Thyroid gland (tissue), 4 donors: ENCODE measurements at regions not wholly inside any gene's neighbourhood (a gene's known extent, or its start where the extent isn't known, plus 50 kb on each side); places are given as distances from the start of the nearest gene placed in this dataset.

ENCODE experiments used
- DNase-seq, 2 donors: peaks; one replicate each; pipeline ENCODE4 v3.0.0-alpha.2; 2019
- H3K27ac ChIP-seq, 3 donors: fragments of 200-600 bp; sonication (generic); 1 replicate in 2 of 3; 2 replicates in 1 of 3; pipeline ENCODE4 v1.5.1; 2016 to 2019; ENCODE audit warnings: mild to moderate bottlenecking in 1 of 3, moderate library complexity in 1 of 3
- H3K27me3 ChIP-seq: fragments of 200-600 bp; sonication (generic); one replicate; pipeline ENCODE4 v1.5.1; 2019
- H3K36me3 ChIP-seq, 2 donors: fragments of 200-600 bp; sonication (generic); one replicate each; pipeline ENCODE4 v1.5.1; 2016 to 2019
- H3K4me1 ChIP-seq, 2 donors: fragments of 200-600 bp; sonication (generic); one replicate each; pipeline ENCODE4 v1.5.1; 2017 to 2019
- H3K4me3 ChIP-seq, 3 donors: fragments of 200-600 bp; sonication (generic); replicated peaks in 1 of 3; 1 replicate in 2 of 3; 2 replicates in 1 of 3; pipeline ENCODE4 v1.5.1; 2016; ENCODE audit warnings: mild to moderate bottlenecking in 1 of 3
- H3K9me3 ChIP-seq: fragments of 200-600 bp; sonication (generic); one replicate; pipeline ENCODE4 v1.5.1; 2017
- POLR2A ChIP-seq, 2 donors: fragments of 450-650 bp; IDR thresholded peaks; one replicate each; pipeline ENCODE4 v1.6.1; 2017; ENCODE audit warnings: antibody characterized with exemption in 2 of 2, mild to moderate bottlenecking in 2 of 2, moderate library complexity in 1 of 2
- WGBS, 2 donors: methylation state at CpG; one replicate each; pipeline ENCODE4 v1.1.5; 2017; 5-methylcytosine and 5-hydroxymethylcytosine counted together
- intact Hi-C: fragments of 100-400 bp; cut with DNase I; formaldehyde crosslinking; loops from one replicate; pipeline ENCODE4 v1.15.1; 2023
- TF ChIP-seq, protein P1 (sequence below), 6 experiments: fragments of 200-600 bp in 3 of 6; fragments of 450-650 bp in 3 of 6; sonication (generic) in 3 of 6; IDR thresholded peaks; one replicate each; pipeline ENCODE4 v1.5.1; 2016 to 2019; ENCODE audit warnings: antibody characterized with exemption in 6 of 6, mild to moderate bottlenecking in 2 of 6, inconsistent platforms in 1 of 6, moderate library complexity in 1 of 6

- Histone ChIP-seq H3K4me1 (no peaks in the 10 kb centered on the region), H3K4me3 (no peak overlapping the region), H3K9me3 (no peaks in the 10 kb centered on the region), H3K27me3 (no peaks in the 10 kb centered on the region), H3K27ac (no peak overlapping the region), H3K36me3 (no peaks in the 10 kb centered on the region)
- DNase-seq = no peak
- TF ChIP-seq, protein P1, sequence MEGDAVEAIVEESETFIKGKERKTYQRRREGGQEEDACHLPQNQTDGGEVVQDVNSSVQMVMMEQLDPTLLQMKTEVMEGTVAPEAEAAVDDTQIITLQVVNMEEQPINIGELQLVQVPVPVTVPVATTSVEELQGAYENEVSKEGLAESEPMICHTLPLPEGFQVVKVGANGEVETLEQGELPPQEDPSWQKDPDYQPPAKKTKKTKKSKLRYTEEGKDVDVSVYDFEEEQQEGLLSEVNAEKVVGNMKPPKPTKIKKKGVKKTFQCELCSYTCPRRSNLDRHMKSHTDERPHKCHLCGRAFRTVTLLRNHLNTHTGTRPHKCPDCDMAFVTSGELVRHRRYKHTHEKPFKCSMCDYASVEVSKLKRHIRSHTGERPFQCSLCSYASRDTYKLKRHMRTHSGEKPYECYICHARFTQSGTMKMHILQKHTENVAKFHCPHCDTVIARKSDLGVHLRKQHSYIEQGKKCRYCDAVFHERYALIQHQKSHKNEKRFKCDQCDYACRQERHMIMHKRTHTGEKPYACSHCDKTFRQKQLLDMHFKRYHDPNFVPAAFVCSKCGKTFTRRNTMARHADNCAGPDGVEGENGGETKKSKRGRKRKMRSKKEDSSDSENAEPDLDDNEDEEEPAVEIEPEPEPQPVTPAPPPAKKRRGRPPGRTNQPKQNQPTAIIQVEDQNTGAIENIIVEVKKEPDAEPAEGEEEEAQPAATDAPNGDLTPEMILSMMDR (IDR thresholded peaks at IDR 0.05) = no peak
- TF ChIP-seq POLR2A (IDR thresholded peaks at IDR 0.05) = no peak
- intact Hi-C loops = no loop called here
Observed at GRCh38 chr5:144915452-144915851, 744.8 kb downstream of the KCTD16 start.

DNA sequence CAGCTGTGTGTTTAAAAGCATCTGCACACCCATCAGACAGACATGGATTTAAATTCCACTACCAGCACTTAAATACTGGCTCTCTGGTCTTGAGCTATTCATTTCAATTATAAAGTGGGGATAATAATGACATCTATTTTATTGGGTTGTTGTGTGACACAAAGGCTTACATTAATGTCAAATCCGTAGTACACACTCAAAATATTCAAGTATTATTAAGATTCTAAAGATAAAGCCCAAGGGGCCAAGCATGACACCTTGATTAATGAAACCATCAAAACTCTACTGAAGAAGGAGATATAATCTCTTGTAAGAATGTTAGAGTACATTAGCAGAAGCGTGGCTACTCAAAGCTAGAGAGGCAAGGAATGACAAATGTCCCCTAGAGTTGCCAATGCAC lies 743.0 kb downstream of the KCTD16 start:
- Histone ChIP-seq H3K27me3 (no peaks in the 10 kb centered on the region), H3K4me3 (no peak overlapping the region), H3K4me1 (no peaks in the 10 kb centered on the region), H3K36me3 (no peaks in the 10 kb centered on the region), H3K27ac (no peak overlapping the region), H3K9me3 (no peaks in the 10 kb centered on the region)
- WGBS, 2 donors = 49 to 57% methylated on average over 2 of the region's 2 CpGs
- no peak for DNase-seq
- intact Hi-C loops = no loop called here
- TF ChIP-seq, protein P1 (IDR thresholded peaks at IDR 0.05) = no peak
- TF ChIP-seq POLR2A (IDR thresholded peaks at IDR 0.05) = no peak

DNA sequence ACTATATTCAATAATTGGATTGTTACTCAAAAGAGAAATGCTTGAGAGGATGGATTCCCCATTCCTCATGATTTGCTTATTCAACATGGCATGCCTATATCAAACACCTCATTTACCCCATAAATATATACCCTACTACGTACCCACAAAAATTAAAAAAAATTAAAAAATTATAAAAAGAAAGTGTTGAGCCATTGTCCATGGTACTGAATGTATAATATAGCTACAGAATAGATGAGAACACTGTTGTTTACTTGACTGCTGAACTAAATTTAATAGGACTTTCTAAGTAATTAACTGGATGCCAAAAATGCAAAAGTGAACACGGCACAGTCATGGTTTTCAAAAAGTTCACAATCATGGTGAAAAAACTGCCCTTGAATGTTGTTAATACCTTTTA lies 725.8 kb downstream of the KCTD16 start:
- Histone ChIP-seq H3K4me3 (no peak overlapping the region), H3K27ac (no peak overlapping the region), H3K27me3 (no peaks in the 10 kb centered on the region), H3K4me1 (no peaks in the 10 kb centered on the region), H3K36me3 (no peaks in the 10 kb centered on the region), H3K9me3 (no peaks in the 10 kb centered on the region)
- WGBS, 2 donors = 76 to 77% methylated on average over 2 of the region's 2 CpGs
- TF ChIP-seq, protein P1 (IDR thresholded peaks at IDR 0.05) = no peak
- TF ChIP-seq POLR2A (IDR thresholded peaks at IDR 0.05) = no peak
- DNase-seq = no peak
- intact Hi-C loops = no loop called here

GRCh38 chr5:144886668-144887067 lies 716.0 kb downstream of the KCTD16 start:
- Histone ChIP-seq H3K27ac (no peak overlapping the region), H3K4me3 (no peak overlapping the region), H3K27me3 (no peaks in the 10 kb centered on the region), H3K36me3 (no peaks in the 10 kb centered on the region), H3K9me3 (no peaks in the 10 kb centered on the region), H3K4me1 (no peaks in the 10 kb centered on the region)
- intact Hi-C loops = no loop called here
- no peak for DNase-seq
- TF ChIP-seq, protein P1 (IDR thresholded peaks at IDR 0.05) = no peak
- TF ChIP-seq POLR2A (IDR thresholded peaks at IDR 0.05) = no peak
- 82 to 89% methylated on average over 1 of the region's 1 CpG for WGBS, 2 donors

DNA sequence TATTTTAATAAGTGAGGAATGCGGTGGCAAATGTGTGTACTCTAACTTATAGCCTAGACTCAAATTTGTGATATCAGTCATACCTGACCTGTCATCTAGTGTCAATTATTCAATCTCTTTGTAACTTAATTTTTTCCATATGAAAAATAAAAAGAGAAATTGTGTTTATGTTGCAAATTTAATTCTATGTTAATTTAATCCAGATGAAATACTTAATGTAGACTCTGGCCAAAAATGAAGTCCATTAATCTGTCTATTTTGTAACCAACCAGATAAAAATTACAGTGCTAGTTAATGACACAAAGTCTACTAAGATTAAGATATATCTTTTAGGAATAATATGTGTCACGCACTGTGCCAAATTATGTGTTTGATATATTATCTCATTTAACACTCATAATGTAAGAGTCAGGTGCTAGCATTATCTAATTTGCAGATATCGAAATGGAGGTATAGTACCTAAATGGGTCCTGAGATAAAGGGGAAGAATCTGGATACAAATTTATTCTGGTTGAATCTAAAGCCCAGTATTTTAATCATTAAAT lies 712.1 kb downstream of the KCTD16 start:
- no peak for DNase-seq
- Histone ChIP-seq H3K4me1 (no peaks in the 10 kb centered on the region), H3K4me3 (no peak overlapping the region), H3K36me3 (no peaks in the 10 kb centered on the region), H3K27me3 (no peaks in the 10 kb centered on the region), H3K27ac (no peak overlapping the region), H3K9me3 (no peaks in the 10 kb centered on the region)
- 73 to 87% methylated on average over 3 of the region's 3 CpGs for WGBS, 2 donors
- intact Hi-C loops = no loop called here
- TF ChIP-seq, protein P1 (IDR thresholded peaks at IDR 0.05) = no peak
- no peak for TF ChIP-seq POLR2A (IDR thresholded peaks at IDR 0.05)
